DMS114 treated with DMSO at 0.1 percent for 48 hours (cell line): ENCODE measurements at regions not wholly inside any gene's neighbourhood (a gene's known extent, or its start where the extent isn't known, plus 50 kb on each side); places are given as distances from the start of the nearest gene placed in this dataset.
"Not testable (repeated sequence)": the region's sequence is repeated elsewhere in the genome, so short reads cannot be mapped to it uniquely, and the experiment has no call there.

ENCODE experiments used
- DNase-seq: peaks from one replicate; lab custom pipeline; 2025; ENCODE audit not compliant: unreplicated experiment; lab: John Stamatoyannopoulos, UW

GRCh38 chr4:159639671-159640323, 536.9 kb downstream of the RAPGEF2 start:
- no peak for DNase-seq

GRCh38 chr4:159649237-159649636, 546.4 kb downstream of the RAPGEF2 start:
- DNase-seq = no peak

- DNase-seq = no peak
Measured at GRCh38 chr4:159652871-159653270, 550.0 kb downstream of the RAPGEF2 start.

GRCh38 chr4:159655547-159655946, 552.7 kb downstream of the RAPGEF2 start:
- DNase-seq = no peak

GRCh38 chr4:159669094-159669493, 566.2 kb downstream of the RAPGEF2 start:
- DNase-seq = no peak

- no peak for DNase-seq
Measured at GRCh38 chr4:159673221-159673620, 570.3 kb downstream of the RAPGEF2 start.

- DNase-seq = no peak
Measured at GRCh38 chr4:159674241-159674640, 571.4 kb downstream of the RAPGEF2 start.

GRCh38 chr4:159677521-159677920, 574.6 kb downstream of the RAPGEF2 start:
- DNase-seq = no peak

- DNase-seq = no peak
Measured at GRCh38 chr4:159682996-159683395, 580.1 kb downstream of the RAPGEF2 start.

- no peak for DNase-seq
Measured at GRCh38 chr4:159684061-159684460, 581.2 kb downstream of the RAPGEF2 start.

GRCh38 chr4:159685340-159686092, 582.6 kb downstream of the RAPGEF2 start:
- no peak for DNase-seq

GRCh38 chr4:159689526-159689925, 586.6 kb downstream of the RAPGEF2 start:
- no peak for DNase-seq

- DNase-seq = no peak
Measured at GRCh38 chr4:159697322-159698283, 594.7 kb downstream of the RAPGEF2 start.

- DNase-seq = no peak
Measured at GRCh38 chr4:159698336-159698735, 595.5 kb downstream of the RAPGEF2 start.

- no peak for DNase-seq
Measured at GRCh38 chr4:159702200-159702599, 599.3 kb downstream of the RAPGEF2 start.

GRCh38 chr4:159705334-159705733, 602.5 kb downstream of the RAPGEF2 start:
- no peak for DNase-seq

- no peak for DNase-seq
Measured at GRCh38 chr4:159706704-159707103, 603.8 kb downstream of the RAPGEF2 start.

- DNase-seq = not testable (repeated sequence)
Measured at GRCh38 chr4:159715180-159715579, 612.3 kb downstream of the RAPGEF2 start.

GRCh38 chr4:159719531-159719930, 616.7 kb downstream of the RAPGEF2 start:
- DNase-seq = no peak

- no peak for DNase-seq
Measured at GRCh38 chr4:159722052-159722451, 619.2 kb downstream of the RAPGEF2 start.

GRCh38 chr4:159722918-159723317, 620.0 kb downstream of the RAPGEF2 start:
- DNase-seq = no peak
